Tibial nerve (tissue), 4 donors: ENCODE measurements at regions not wholly inside any gene's neighbourhood (a gene's known extent, or its start where the extent isn't known, plus 50 kb on each side); places are given as distances from the start of the nearest gene placed in this dataset.

Experiments used
- EP300 ChIP-seq, 2 donors: sonication (generic); formaldehyde crosslinking; IDR thresholded peaks; one replicate each; pipeline ENCODE4 v1.6.1; 2017; ENCODE audit warnings: antibody characterized with exemption in 2 of 2, mild to moderate bottlenecking in 1 of 2
- POLR2A ChIP-seq, 2 donors: fragments of 450-650 bp; IDR thresholded peaks; one replicate each; pipeline ENCODE4 v1.6.1; 2017; ENCODE audit warnings: antibody characterized with exemption in 2 of 2, mild to moderate bottlenecking in 2 of 2, moderate library complexity in 2 of 2
- TF ChIP-seq, protein P1 (sequence below), 5 experiments: fragments of 200-600 bp in 3 of 5; fragments of 450-650 bp in 2 of 5; sonication (generic) in 3 of 5; IDR thresholded peaks; one replicate each; pipeline ENCODE4 v1.5.1; 2016 to 2019; ENCODE audit warnings: antibody characterized with exemption in 5 of 5, mild to moderate bottlenecking in 3 of 5, moderate library complexity in 2 of 5

DNA sequence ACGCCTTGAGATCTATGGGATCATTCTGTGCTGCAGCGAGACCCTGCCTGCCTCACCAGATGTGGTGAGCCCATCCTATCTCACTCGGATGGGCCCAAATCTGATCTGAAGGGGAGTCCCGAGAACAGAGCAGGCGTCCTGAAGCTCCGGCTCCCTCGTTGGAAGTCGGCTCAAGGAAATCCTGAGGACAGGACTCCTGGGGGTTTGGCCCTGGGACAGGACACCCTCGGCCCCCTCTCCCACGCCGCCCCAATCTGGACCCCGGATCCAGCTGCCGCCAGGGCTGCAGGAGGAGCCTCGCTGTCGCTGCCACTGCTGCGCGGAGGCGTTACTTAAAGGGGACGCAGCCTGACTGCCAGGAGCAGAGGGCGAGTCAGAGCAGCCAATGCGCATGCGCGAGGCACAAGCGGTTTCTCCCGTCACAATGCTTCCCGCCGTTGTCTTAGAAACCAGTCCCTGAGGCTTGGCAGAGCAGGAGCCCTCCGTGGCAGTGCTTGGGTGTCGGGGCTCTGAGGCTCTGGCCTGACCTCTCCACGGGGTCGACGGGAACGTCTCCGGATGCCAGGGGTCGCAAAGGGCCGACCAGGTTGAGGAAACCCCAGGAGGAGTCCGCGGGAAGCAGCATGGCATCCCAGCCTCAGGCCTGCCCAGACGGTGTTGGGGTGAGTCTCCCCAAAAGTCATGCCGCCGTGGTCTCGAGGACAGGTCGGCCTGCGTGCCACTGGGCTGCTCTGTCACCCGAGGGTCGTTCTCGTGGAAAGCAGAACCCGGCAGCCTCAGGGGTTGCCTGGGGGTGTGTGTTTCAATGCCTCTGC lies 1567.8 kb upstream of the DEFB115 start:
- TF ChIP-seq POLR2A (IDR thresholded peaks at IDR 0.05) (no peak), EP300 (IDR thresholded peaks at IDR 0.05) (no peak)
- TF ChIP-seq, protein P1, sequence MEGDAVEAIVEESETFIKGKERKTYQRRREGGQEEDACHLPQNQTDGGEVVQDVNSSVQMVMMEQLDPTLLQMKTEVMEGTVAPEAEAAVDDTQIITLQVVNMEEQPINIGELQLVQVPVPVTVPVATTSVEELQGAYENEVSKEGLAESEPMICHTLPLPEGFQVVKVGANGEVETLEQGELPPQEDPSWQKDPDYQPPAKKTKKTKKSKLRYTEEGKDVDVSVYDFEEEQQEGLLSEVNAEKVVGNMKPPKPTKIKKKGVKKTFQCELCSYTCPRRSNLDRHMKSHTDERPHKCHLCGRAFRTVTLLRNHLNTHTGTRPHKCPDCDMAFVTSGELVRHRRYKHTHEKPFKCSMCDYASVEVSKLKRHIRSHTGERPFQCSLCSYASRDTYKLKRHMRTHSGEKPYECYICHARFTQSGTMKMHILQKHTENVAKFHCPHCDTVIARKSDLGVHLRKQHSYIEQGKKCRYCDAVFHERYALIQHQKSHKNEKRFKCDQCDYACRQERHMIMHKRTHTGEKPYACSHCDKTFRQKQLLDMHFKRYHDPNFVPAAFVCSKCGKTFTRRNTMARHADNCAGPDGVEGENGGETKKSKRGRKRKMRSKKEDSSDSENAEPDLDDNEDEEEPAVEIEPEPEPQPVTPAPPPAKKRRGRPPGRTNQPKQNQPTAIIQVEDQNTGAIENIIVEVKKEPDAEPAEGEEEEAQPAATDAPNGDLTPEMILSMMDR (IDR thresholded peaks at IDR 0.05): no peak
